ENCODE measurements at regions not wholly inside any gene's neighbourhood (a gene's known extent, or its start where the extent isn't known, plus 50 kb on each side); places are given as distances from the start of the nearest gene placed in this dataset.

GRCh38 chr11:104645261-104646222, 252.7 kb downstream of the CASP12 start:
- TF ChIP-seq ZBTB7A (IDR thresholded peaks at IDR 0.05; ENCODE audit: low read depth) (no peak), TCF12 (IDR thresholded peaks at IDR 0.05; ENCODE audit: low read depth) (no peak), NFIC (IDR thresholded peaks at IDR 0.05) (no peak)

- TF ChIP-seq TCF12 (IDR thresholded peaks at IDR 0.05; ENCODE audit: low read depth) = no peak
- no peak for TF ChIP-seq NFIC (IDR thresholded peaks at IDR 0.05)
- no peak for TF ChIP-seq REST (IDR thresholded peaks at IDR 0.05; ENCODE audit: low read depth)
- TF ChIP-seq FOXM1 (IDR thresholded peaks at IDR 0.05; ENCODE audit: borderline replicate concordance, low read depth) = no peak
- no peak for TF ChIP-seq USF1 (IDR thresholded peaks at IDR 0.05)
- no peak for TF ChIP-seq MAX (IDR thresholded peaks at IDR 0.05)
Measured at GRCh38 chr11:104637662-104638170, 260.5 kb downstream of the CASP12 start.

GRCh38 chr11:104633226-104633625, 265.0 kb downstream of the CASP12 start:
- TF ChIP-seq RAD21 (IDR thresholded peaks at IDR 0.05; ENCODE audit: low read depth) (no peak), TCF12 (IDR thresholded peaks at IDR 0.05; ENCODE audit: low read depth) (no peak), USF1 (IDR thresholded peaks at IDR 0.05) (no peak), NFIC (IDR thresholded peaks at IDR 0.05) (no peak), FOXM1 (IDR thresholded peaks at IDR 0.05; ENCODE audit: borderline replicate concordance, low read depth) (no peak), EP300 (IDR thresholded peaks at IDR 0.05; ENCODE audit: borderline replicate concordance) (no peak), REST (IDR thresholded peaks at IDR 0.05; ENCODE audit: low read depth) (no peak), CREB1 (IDR thresholded peaks at IDR 0.05; ENCODE audit: low read depth) (no peak), EGR1 (IDR thresholded peaks at IDR 0.05) (no peak), TAF1 (IDR thresholded peaks at IDR 0.05; ENCODE audit: low read depth) (no peak)

GRCh38 chr11:104630352-104630751, 267.9 kb downstream of the CASP12 start:
- TF ChIP-seq CREB1 (IDR thresholded peaks at IDR 0.05; ENCODE audit: low read depth) (no peak), FOXM1 (IDR thresholded peaks at IDR 0.05; ENCODE audit: borderline replicate concordance, low read depth) (no peak), TAF1 (IDR thresholded peaks at IDR 0.05; ENCODE audit: low read depth) (no peak), EP300 (IDR thresholded peaks at IDR 0.05; ENCODE audit: borderline replicate concordance) (no peak), CEBPB (IDR thresholded peaks at IDR 0.05) (no peak), USF1 (IDR thresholded peaks at IDR 0.05) (no peak), NFIC (IDR thresholded peaks at IDR 0.05) (no peak)

- TF ChIP-seq NFIC (IDR thresholded peaks at IDR 0.05) (no peak), RAD21 (IDR thresholded peaks at IDR 0.05; ENCODE audit: low read depth) (no peak), TCF12 (IDR thresholded peaks at IDR 0.05; ENCODE audit: low read depth) (no peak), EGR1 (IDR thresholded peaks at IDR 0.05) (no peak), REST (IDR thresholded peaks at IDR 0.05; ENCODE audit: low read depth) (no peak), ZBTB7A (IDR thresholded peaks at IDR 0.05; ENCODE audit: low read depth) (no peak), YY1 (IDR thresholded peaks at IDR 0.05; ENCODE audit: low read depth) (no peak), CREB1 (IDR thresholded peaks at IDR 0.05; ENCODE audit: low read depth) (no peak), FOXM1 (IDR thresholded peaks at IDR 0.05; ENCODE audit: borderline replicate concordance, low read depth) (no peak), TAF1 (IDR thresholded peaks at IDR 0.05; ENCODE audit: low read depth) (no peak), TEAD4 (IDR thresholded peaks at IDR 0.05) (no peak), EP300 (IDR thresholded peaks at IDR 0.05; ENCODE audit: borderline replicate concordance) (no peak), CEBPB (IDR thresholded peaks at IDR 0.05) (no peak), USF1 (IDR thresholded peaks at IDR 0.05) (no peak), MAX (IDR thresholded peaks at IDR 0.05) (no peak)
Measured at GRCh38 chr11:104625246-104625645, 273.0 kb downstream of the CASP12 start.
